ENCODE measurements at regions not wholly inside any gene's neighbourhood (a gene's known extent, or its start where the extent isn't known, plus 50 kb on each side); places are given as distances from the start of the nearest gene placed in this dataset.

GRCh38 chr10:29921071-29921446, 138.3 kb downstream of the JCAD start:
- Histone ChIP-seq H3K9me3 (ENCODE audit: low read depth) (no peaks in the 10 kb centered on the region), H3K4me3 (no peak overlapping the region), H3K27ac (no peak overlapping the region)

GRCh38 chr10:29920408-29921070, 138.8 kb downstream of the JCAD start:
- H3K4me3 ChIP-seq: no peak overlapping the region
- no peak for DNase-seq (ENCODE audit: low read depth in 1 of 2, low spot score in 1 of 2)
- TF ChIP-seq CTCF (IDR thresholded peaks at IDR 0.05; ENCODE audit: low read depth, low read length): no peak
- peaks cover 3% of the 10 kb centered on the region for H3K27me3 ChIP-seq
- no peak overlapping the region for H3K27ac ChIP-seq
- H3K36me3 ChIP-seq: no peaks in the 10 kb centered on the region
- H3K9me3 ChIP-seq (ENCODE audit: low read depth): no peaks in the 10 kb centered on the region
- H3K4me1 ChIP-seq (ENCODE audit: low read depth): no peaks in the 10 kb centered on the region

More at GRCh38 chr10:29921071-29921446, 138.3 kb downstream of the JCAD start:
- H3K4me1 ChIP-seq (ENCODE audit: low read depth): no peaks in the 10 kb centered on the region
- peaks cover 3% of the 10 kb centered on the region for H3K27me3 ChIP-seq
- H3K36me3 ChIP-seq: no peaks in the 10 kb centered on the region
- DNase-seq (ENCODE audit: low read depth in 1 of 2, low spot score in 1 of 2): no peak
- TF ChIP-seq CTCF (IDR thresholded peaks at IDR 0.05; ENCODE audit: low read depth, low read length): no peak

GRCh38 chr10:29918623-29919400, 140.6 kb downstream of the JCAD start:
- DNase-seq (ENCODE audit: low read depth in 1 of 2, low spot score in 1 of 2): no peak
- H3K36me3 ChIP-seq: no peaks in the 10 kb centered on the region
- H3K4me3 ChIP-seq: no peak overlapping the region
- H3K9me3 ChIP-seq (ENCODE audit: low read depth): no peaks in the 10 kb centered on the region
- no peaks in the 10 kb centered on the region for H3K4me1 ChIP-seq (ENCODE audit: low read depth)
- no peak overlapping the region for H3K27ac ChIP-seq
- TF ChIP-seq CTCF (IDR thresholded peaks at IDR 0.05; ENCODE audit: low read depth, low read length): no peak
- peaks cover 3% of the 10 kb centered on the region for H3K27me3 ChIP-seq

- Histone ChIP-seq H3K27ac (no peak overlapping the region), H3K27me3 (peaks cover 3% of the 10 kb centered on the region), H3K36me3 (no peaks in the 10 kb centered on the region), H3K4me1 (ENCODE audit: low read depth) (no peaks in the 10 kb centered on the region), H3K9me3 (ENCODE audit: low read depth) (no peaks in the 10 kb centered on the region), H3K4me3 (no peak overlapping the region)
- no peak for TF ChIP-seq CTCF (IDR thresholded peaks at IDR 0.05; ENCODE audit: low read depth, low read length)
- peak in 1 of 2 donors; percentile 33 for DNase-seq (ENCODE audit: low read depth in 1 of 2, low spot score in 1 of 2)
These were observed 142.1 kb downstream of the JCAD start for GRCh38 chr10:29917311-29917710.

- Histone ChIP-seq H3K9me3 (ENCODE audit: low read depth) (no peaks in the 10 kb centered on the region), H3K27ac (no peak overlapping the region), H3K4me1 (ENCODE audit: low read depth) (no peaks in the 10 kb centered on the region), H3K27me3 (peaks cover 3% of the 10 kb centered on the region), H3K36me3 (no peaks in the 10 kb centered on the region), H3K4me3 (no peak overlapping the region)
- no peak for TF ChIP-seq CTCF (IDR thresholded peaks at IDR 0.05; ENCODE audit: low read depth, low read length)
- no peak for DNase-seq (ENCODE audit: low read depth in 1 of 2, low spot score in 1 of 2)
These were observed 142.7 kb downstream of the JCAD start for GRCh38 chr10:29916669-29917068.

Data from cardiac muscle cell (in vitro differentiated cells and primary cell).